Iris pigment epithelial cell (primary cell): ENCODE measurements at regions not wholly inside any gene's neighbourhood (a gene's known extent, or its start where the extent isn't known, plus 50 kb on each side); places are given as distances from the start of the nearest gene placed in this dataset.

ENCODE experiments used
- DNase-seq: peaks from one replicate; pipeline ENCODE4 v3.0.0-alpha.2; 2011; ENCODE audit warnings: low read depth

DNA sequence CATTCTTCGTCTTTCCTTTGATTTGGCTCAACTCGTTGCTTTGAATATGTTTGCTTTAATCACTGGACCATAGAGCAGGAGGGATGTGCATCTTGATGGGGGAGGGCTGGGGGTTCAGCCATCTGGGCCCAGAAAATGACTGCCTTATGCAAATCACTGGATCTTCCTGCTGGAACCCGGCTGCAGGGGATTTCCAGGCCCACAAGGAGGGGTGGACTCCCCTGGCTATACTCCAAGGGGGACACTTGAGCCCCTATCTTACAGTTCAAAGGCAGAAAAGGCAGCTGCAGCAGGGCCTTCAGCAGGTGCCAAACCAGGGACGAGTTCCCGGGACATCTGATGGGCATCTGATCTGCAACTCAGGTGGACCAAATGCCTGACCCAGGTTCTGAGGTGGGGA, 122.5 kb downstream of the DICER1 start:
- DNase-seq: no peak

DNA sequence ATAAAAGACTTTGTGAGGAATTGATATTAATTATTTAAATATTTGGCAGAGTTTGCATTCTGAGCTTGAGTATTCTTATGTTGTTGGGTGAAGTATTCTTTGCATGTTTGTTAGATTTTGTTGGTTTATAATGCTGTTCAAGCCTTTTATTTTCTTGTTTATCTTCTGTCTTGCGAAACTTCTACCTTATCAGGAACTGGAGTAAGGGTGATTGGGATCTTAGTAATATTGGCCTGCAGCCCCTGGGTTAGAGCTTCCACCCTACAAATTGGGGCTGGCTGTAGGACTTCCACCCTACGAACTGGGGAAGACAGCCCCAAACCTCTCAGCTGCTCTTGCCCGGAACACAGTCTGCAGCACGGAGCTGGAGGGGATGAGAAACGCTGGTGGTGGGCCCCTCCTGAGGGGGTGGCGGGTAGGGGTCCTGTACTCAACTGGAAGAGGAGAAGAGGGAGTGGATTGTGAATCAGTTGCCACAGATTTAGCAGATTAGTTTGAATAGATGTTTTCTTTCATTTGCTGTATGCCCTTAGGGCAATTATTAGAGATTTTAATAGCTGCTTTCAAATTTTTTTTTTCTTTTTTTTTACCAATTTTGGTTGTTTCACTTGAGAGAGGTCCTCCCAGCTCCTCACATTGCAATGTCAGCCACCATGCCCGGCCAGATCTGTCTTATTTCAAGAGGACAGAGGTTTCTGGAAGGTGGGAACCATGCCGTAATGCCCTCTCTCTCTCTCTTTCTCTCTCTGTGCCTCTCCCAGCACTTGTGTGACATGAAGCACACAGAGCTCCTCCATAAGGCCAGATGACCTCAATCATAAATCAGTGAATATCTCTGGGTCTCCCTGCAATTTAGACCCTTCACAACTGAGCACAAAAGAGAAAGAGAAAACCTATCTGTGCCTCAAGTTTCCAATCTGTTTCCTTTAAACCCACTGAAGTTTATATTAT, 123.4 kb downstream of the DICER1 start:
- DNase-seq: no peak

DNA sequence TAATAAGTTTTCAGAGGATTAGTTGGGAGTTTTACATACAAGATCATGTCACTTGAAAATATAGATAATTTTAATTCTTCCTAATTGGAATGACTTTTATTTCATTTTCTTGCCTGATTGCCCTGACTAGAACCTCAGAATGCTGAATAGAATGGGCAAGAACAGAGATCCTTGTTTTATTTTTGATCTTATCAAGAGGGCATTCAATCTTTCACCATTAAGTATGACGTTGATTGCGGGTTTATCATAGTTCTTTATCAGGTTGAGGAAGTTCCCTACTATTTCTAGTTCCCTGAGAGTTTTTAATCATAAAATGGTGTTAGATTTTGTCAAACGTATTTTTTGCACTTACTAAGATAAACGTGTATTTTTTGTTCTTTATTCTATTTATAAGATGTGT, 124.3 kb downstream of the DICER1 start:
- DNase-seq: no peak

DNA sequence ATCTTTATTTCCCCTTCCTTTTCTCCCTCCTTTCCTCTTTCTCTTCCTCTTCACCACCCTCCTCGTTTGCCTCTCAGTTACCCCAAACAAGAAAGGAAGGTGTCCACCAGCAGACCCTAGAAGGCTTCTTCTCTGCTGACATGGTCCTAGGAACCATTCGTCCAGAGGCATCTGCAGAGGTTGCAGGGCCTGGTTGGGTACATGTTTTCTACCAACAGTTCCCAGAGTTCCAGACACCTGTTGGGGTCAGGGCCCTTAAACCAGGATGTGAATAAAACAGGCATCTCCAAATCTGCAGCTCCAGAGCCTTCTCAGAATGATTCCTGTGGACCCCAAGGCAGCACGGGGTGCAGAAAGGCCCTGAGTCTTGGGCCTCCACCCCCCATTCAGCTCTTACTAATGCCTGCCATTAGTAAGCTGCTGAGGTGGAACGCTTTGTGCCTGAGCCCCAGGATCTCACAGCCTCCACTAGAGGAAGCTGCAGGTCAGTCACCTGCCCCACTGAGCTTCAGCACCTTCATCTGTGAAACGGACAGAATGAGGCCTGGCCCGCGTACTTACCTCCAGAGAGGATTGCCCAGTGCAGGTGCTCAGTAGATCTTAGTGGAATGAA, 130.4 kb downstream of the DICER1 start:
- DNase-seq: no peak

DNA sequence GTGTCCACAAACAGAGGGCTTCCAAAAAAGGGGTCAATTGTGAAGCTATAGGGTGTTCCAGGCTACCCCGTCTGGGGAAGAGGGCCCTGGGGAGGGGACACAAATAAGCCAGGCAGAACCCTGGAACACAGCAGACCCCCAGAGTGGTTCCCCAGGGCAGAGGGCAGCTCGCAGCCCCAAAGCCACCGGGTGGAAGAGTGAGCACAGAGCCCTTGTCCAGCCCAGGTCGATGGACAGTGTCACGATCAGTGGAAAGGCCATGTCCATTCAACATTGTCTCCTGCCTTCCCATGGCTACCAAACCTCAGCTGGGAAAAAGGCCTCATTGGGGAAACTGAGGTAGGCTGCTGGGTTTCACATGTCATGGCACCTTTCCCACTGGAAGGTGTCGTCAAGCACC, 131.4 kb downstream of the DICER1 start:
- DNase-seq: no peak

DNA sequence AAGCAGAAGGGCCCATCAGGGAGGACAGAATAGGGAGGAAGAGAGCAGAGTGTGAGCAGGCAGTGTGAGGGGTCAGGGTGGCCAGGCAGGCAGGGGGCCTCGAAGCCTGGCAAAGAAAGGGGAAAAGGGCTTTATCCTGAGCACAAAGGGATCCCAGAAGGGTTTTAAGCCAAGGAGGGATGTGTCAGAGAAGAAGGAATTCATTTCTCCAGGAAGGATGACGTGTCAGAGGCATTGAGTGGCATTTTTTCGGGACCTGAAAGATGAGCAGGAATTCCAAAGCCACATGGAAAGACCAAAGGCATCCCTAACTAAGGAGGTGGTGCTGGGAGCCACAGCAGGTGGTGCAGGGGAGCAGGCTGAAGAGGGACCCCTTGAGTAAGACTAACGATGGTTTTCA, 132.1 kb downstream of the DICER1 start:
- DNase-seq: no peak

DNA sequence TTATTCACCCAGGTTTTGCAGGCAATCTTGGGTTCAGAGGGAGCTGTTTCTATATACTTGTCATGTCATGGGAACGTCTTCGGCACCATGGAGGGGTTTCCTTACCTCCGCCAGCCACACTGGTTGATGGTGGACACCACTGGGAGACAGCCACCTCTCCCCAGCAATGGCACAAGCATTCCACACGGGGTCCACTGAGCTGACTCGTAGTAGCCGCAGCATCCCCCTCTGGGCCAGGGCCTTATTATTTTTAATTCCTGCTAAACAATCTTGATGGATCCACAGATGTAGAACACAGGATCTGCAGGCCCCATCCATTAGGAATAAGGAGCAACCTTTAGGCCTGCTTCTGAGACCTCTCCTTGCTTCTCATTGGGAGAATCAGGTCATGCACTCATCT, 132.9 kb downstream of the DICER1 start:
- DNase-seq: no peak

DNA sequence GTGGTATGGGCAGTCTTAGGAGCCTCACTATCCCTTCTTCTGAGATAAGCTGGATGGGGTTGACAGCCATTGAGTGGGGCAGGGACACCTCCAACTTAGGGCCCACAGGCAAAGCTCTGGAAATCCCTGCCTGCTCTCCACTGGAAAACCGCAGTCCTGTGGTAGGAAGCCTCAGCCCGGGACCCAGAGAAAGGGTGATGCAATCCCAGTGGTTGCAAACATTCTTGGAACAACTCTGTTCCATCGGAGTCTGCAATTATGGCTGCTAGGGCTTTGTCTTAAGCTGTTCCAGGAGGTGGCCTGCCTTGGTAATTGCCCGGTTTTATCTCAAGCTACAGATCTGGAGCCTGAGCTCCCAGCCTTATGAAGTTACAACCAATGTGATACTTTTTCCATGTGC, 133.4 kb downstream of the DICER1 start:
- peak; percentile 7 for DNase-seq

DNA sequence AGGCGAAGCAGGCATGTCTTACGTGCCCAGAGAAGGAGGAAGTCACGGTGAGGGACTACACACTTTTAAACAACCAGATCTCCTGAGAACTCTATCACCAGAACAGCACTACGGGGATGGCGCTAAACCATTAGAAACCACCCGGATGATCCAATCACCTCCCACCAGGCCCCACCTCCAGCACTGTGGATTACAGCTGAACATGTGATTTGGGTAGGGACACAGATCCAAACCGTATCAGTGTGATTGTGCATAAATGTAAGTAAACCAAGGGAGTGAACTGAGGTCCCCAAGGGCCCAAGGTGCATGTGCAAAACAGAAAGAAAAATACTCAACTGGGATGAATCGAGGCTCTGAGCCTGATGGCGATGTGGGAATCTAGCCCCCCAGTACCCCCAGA, 134.2 kb downstream of the DICER1 start:
- no peak for DNase-seq

DNA sequence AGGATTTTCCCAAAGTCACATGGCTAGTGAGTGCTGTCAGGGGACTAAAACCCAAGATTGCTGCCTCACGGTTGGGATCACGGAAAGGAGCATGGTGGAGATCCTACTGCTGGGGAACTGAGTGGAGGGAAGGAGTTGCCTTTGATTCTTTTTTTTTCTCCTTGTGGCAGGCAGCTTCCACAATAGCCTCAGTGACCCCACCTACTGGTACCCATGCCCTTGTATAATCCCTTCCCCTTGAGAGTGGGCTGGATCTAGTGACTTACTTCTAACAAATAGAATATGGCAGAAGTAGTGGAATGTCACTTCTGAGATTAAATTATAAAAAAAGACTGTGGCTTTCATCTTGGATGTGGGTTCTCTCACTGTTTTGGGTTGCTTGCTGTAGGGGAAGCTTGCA, 135.7 kb downstream of the DICER1 start:
- no peak for DNase-seq

DNA sequence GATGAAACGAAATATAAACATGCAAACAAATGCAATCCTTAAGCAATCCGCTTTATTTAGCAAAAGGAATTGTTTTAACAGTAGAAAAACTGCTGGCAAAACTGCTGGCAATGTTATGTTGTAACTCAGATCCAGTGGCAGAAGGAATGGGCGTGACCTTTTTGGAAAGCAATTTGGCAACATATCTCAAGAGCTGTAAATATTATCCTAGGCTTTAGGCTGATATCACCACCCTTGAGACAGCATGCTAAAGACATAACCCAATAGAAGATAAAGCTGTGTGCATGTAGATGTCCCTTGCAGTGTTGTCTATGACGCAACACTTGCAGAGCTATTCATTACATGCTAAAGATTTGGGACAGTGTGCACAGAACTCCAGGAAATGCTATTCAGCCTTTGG, 138.5 kb downstream of the DICER1 start:
- DNase-seq: no peak

DNA sequence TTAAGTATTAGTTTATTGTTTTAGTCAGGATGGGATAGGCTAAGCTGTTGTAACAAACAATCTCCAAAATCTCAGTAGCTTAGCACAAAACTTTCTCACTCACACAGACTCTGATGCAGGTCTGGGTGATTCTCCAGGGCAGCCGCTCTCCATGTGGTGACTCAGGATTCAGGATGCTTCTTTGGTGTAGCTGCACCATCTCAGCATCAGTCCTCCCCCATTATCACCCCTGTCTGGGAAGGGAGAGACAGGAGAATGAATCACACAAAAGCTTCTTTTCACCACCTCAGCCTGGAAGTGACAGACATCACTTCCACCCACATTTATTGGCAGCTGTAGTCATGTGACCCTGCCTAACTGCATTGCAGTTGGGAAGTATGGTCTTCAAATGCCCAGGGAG, 142.3 kb downstream of the DICER1 start:
- no peak for DNase-seq

DNA sequence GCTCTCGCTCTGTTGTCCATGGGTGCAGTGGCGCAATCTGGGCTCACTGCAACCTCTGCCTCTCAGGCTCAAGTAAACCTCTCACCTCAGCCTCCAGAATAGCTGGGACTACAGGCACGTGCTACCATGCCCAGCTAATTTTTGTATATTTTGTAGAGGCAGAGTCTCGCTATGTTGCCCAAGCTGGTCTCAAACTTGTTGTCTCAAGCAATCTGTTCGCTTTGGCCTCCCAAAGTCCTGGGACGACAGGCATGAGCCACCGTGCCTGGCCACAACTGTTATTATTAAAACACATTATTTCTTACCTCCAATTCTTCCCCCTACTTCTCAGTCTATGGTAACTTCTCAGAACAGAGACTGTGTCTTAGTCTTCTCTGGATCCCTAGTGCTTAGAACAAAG, 143.3 kb downstream of the DICER1 start:
- DNase-seq: no peak

DNA sequence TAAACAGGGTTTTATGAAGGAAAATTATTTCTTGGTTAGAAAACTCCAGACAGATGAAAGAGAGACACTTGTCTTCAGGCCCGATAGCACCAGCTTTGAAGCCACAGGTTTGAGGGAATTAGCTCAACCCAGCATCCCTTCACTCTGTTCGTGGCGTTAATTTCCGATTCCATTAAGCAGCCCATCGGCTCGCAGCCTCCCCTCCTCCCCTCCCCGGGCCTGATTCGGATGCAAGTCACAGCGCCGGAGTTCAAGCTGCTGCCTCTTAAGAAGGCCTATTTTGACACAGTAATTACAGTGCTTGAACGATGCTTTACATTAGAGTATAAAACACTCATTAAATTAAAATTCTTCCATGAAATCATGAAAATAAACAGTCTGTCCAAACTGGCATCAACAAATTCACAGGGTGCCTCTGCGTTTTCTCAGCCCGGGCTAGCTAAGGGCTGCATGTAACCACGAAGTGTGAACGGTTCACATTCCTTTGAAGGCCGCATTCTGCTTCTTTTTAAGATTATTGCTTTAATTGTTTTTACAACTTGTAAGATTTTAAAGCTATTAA, 145.8 kb downstream of the DICER1 start:
- DNase-seq: no peak

DNA sequence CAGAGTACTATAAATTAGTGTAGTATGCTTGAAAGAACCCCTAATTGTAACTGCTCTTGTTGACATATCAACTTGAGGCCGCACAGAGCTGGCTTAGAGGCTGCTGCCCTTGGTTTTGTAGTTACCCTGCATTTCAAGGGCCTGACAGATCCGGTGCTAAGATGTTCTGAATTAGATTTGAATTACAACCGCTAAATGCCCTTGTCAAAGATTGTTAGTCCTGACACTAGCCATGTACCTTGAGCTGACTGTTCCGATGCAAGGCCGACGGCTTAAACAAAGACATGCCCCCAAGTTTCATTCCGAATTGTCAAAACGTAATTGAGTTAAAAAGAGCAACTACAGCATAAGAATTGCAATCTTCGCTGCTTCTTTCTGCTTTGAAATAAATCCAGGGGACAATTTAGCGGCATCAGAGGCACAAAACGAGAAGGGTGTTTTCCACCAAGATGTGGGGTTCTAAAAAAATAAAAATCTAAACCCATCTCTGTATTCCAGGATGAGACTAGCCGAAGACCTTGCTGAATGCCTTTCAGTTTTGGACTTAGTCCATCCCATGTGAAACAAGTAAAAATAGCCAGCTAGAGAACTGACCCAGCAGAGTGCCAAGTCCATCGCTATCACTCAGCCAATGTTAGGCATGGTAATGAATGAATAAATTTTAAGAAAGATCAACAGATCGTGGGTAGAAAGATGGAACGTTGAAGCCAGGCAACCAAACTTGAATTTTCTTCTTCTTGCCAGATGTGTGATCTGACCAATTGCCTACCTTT, 148.7 kb downstream of the DICER1 start:
- no peak for DNase-seq

DNA sequence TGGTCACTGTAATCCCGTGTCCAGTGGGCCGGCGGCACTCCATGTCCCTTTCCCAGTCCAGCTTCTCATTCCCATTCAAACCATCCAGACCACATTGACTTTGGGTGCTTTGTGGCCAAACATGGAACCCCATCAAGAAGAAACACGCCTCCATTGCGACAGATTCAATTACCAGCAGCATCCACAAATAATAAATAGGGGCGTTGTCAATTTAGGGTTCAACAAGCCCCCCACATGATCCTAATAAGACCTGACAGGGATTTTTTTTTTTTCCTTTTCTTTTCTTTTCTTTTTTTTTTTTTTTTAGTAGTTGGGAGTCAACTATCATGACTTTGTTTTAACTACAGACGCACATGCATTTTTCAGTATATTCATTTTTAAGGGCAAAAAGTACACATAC, 149.4 kb downstream of the DICER1 start:
- no peak for DNase-seq

DNA sequence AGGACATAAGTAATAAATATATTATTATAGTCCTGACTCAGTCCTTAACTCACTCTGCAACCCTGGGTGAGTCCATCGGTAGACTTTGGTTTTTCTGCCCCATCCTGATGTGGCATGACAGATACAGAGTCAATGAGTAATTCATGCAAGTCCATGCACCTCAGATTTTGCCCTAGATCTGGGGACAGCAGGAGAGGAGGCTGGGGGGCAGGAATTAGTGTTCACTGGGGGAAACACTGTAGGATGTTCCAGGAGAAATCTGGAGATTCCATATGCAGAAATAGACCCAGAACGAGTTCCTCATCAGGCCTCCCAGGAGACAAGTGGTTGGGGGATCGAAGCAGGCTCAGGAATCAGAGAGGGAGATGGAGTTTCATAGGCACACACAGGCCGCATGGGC, 150.8 kb downstream of the DICER1 start:
- no peak for DNase-seq

DNA sequence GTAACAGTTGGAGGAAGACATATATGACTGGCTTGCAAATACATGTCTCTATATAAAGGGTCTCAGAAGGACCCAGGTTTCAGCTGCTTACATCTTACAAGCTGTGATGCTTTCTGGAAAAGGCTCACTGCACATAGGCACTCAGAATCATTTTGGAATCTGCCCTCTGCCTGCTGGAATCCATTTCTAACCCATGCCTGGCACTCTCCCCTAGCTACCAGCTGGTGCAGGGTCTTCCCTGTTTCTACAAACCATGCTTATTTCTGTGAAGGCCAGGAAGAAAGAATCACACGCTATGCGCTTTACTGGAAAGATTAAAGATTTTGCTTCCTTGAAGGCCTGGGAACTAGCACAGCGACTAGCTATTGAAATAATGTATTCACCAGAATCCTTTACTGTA, 151.3 kb downstream of the DICER1 start:
- no peak for DNase-seq

DNA sequence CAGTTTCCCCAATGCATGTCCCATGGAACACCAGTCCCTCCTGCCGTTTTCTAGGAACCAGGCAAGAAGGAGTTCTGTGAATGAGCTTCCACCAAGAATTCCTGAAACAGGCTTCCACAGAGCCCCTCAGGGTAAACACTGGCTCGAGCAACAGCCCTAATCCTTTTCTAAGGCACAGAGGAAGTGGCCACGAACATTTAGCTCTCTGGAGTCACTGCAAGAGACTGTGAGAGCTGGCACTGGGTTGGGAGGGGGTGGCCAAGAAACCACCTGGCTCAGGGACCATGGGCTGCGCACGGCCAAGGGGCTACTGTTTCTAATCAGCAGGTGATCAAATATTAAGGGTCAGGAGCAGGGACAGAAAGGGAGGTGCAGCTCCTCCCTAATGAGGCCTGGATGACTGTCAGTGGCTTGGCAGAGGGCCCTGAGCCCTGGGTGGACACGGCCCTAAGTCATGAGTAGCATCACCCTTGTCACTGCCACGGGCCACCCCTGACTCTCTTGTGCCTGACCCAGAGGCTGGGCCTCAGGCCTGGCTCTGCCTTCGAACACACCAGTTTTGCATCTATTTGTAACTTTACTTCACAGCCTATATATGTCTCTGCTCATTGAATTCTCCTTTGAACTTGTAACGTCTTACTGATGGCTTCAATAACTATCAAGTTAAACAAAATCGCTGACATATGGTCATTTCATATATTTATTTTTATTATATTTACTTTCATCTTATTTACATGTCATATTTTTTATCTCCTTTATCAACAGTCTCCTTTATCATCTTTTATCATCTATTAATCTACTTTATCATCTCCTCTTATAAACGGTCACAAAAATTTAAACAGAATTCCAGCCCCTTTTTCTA, 154.0 kb downstream of the DICER1 start:
- DNase-seq: no peak

DNA sequence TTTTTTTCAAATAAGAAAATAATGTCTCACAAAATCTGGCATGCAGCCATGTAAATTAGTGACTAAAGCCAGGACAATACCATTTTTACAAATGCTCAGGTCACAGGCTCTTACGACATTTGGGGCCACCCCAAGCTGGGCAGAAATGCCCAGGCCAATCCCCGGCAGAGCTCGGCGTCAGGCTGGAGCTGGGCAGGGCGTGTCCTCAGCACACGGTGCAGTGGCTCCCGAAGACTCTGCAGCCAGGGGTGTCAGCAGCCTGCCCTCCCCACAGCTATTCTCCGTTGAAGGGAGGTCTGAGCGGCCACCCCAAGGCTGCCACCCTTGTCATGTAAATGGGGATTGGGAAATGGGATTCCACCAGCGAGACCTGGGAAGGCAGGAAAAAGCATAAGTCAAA, 158.6 kb downstream of the DICER1 start:
- no peak for DNase-seq

DNA sequence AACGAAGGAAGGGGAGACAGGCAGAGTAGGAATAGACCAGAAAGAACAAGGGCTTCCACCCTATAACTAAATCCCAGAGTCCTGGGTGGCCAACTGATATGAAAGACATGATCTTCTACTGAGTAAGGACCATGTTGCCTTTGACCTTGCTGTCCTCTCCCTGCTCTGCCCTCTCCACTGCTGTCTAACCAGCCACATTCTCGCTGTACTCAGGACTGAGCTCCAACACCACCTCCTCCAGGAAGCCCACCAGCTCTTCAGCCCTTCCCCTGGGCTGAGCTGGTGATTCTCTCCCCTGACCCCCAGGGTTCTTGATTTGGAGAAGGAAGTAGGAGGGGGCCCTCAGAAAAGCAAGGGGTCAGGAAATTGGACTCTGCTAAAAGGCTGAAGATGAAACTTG, 159.2 kb downstream of the DICER1 start:
- no peak for DNase-seq

DNA sequence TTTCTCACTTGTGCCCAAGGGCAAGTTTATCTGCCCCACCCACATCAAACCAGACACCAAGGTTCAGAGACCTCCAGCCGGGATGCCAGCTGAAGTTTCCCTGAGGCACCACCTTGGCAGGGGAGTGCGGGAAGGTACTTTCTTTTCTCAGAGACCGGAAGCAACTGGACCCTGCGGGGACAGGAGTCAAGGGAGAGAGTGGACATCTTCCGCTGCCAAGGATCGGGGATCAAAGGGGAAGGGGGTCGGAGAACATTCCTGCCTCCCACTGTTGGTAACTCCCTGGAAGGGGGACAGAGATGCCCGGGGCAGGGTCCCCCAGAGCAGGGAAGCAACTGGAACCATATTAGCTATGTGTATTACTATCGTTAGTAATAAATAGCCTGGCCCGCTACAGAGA, 161.8 kb downstream of the DICER1 start:
- no peak for DNase-seq
